ENCODE measurements at regions not wholly inside any gene's neighbourhood (a gene's known extent, or its start where the extent isn't known, plus 50 kb on each side); places are given as distances from the start of the nearest gene placed in this dataset.

DNA sequence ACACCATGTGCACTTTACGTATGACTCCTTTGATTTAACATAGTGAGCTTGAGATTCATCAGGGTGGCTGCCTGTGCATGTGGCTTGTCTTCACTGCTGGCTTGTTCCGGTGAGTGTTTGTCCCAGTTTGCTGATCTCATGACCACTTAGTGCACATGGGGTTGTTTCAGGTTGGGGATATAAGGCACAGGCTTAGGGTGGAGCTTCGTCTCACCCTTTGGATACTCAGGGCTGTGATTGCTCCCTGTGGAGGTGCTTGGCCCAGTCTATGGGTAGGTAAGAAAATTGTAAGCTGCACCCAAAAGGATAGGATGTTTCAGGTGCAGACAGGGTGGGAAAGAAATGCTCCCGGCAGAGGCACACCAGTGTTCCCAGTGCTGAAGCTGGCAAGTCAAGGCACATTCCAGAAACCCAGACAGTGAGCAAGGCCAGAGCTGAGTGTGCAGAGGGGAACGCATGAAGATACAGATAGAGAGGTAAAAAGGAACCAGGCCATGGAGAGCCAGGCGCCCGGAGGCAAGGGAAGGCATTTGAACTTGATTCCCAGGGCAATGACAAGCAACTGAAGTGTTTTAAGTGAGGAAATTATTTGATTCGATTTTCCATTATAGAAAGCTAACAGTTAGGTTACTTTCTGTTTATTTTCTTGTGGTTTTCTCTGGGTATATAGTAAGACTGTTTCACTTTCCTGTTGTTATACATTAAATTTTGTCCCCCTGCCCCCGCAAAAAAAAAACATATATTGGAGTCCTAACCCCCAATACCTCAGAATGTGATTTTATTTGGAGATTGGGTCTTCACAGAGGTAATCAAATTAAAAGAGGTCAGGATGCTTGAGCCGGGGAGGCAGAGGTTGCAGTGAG lies 289.8 kb upstream of the KLF6 start:
- DNase-seq (ENCODE audit: low read depth): peak; percentile 78

DNA sequence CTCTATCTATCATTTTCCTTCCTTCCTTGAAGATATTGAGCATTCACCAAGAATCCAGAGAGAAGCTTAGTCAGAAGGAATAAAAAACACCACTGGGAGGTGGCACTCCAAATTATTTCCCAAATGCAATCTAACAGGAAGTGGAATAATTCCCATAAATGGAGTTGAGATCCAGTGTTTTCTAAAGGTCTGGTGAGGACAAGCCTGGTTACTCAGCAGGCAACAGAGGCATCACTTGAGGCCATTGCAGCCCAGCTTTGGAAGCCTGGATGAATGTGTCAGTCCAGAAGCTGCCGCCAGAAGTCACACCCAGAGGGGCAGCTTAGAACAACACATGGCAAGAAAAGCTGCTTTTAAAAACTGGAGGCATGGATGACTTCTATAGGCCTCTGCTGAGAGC lies 288.9 kb upstream of the KLF6 start:
- DNase-seq (ENCODE audit: low read depth): peak; percentile 99

GRCh38 chr10:4070921-4071660 lies 286.1 kb upstream of the KLF6 start:
- DNase-seq (ENCODE audit: low read depth): peak; percentile 20

DNA sequence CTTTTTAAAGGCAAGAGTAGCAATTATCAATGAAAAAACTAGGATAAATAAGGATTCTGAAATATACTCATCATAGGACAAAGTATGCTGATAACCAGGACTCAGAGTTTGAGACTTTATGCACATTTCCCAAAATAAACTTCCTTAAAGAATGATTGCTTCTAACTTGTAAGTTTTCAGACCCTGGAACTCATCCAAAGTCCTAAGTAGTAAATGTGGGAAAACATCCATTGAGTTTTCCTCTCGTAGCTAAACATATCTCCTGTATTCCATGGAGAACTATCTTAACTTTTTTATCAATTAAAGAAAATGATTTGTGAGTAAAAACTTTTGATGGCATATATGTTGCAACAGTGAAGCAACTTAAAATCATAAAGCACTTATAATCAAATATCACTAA lies 285.2 kb upstream of the KLF6 start:
- DNase-seq (ENCODE audit: low read depth): peak; percentile 61

DNA sequence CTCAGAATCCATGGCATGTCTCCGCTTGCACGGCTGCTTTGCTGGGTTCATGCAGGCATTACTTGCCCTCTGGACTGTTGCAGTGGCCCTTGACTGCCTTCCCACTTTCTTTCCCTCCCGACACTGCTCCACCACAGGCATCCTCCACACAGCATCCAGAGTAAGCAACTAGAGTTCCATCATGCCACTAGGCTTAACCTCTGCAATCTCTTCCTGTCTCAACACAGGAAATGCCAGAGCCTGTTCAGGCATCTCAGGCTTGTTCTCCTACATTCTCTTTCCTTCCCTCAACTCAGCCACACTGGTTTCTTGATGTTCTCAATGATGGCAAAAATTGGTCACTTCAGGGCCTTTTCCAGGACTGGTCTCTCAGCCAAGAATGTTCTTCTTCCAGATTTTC lies 284.5 kb upstream of the KLF6 start:
- DNase-seq (ENCODE audit: low read depth): peak; percentile 97

DNA sequence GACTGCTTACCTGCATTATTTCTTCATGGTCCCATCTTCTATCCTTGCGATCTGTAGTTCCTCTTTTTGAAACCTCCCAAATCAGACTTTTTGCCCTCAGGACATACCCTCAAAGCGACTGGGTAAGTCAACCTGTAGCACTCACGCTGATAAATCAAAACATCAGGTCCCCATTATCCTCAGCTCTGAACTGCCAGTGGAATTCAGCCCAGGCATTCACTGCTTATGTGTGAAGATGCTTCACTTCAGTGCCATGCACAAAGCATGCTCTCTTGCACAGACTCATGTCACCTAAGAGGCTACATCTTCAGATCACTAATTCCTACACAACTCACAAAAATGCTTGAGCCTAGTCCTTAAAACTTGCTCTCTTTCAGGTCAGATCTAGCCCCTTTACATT lies 283.6 kb upstream of the KLF6 start:
- peak; percentile 57 for DNase-seq (ENCODE audit: low read depth)

- DNase-seq (ENCODE audit: low read depth): peak; percentile 93
Observed at GRCh38 chr10:4067931-4068561, 283.0 kb upstream of the KLF6 start.

DNA sequence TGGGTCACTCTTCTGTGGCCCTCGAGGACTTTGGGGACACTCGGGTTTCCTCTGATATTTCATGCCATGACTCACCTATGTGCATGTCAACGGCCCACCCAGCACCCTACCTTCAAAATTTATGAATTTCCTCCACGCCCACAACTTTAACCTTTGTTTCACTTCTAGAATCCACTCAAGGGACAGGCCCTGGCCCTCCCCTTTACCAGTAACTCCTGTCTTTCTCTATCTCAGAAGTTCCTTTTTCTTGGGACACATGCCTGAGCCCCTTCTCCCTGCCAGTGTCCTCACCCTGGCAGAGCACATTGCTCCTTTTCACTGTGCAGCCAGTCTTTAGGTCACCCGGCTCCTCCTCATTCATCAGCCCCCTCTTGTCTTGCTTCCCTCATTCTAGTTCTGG lies 282.5 kb upstream of the KLF6 start:
- no peak for DNase-seq (ENCODE audit: low read depth)

DNA sequence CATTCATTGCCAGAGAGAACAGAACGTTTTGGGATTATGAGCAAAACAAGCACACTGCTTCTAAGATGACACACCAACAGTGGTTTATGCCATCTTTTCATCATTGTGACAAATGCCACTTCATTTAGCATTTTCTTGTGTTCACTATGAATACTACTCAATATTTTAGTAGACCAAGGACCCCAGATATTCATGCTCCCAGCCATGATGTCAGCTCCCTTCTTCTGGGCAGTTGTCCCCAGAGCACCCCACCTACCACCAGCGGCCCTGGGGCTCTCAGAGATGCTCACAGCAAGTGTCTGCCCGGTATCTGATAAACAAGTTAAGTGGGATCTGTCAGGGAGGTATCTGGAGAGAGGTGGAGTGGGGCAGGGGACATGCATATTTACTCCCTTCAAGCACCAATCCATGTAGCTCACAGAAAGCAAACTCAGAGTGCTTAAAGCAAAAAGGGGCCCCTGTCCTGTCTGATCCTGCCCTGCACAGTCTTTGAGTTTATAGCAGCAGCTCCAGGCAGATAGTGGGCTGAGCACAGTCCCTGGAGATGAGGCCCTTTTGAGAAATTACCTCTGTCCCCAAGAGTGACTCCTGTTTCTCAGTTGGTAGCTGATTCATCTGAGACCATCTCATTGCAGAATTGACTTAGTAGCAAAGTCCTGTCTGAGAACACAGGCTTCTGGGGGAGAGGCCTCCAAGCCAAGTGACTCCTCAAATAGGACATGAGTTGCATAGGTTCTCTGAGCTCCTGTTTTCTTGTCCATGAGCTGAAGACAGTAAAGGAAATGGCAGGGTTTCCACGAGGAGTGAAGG lies 281.8 kb upstream of the KLF6 start:
- DNase-seq (ENCODE audit: low read depth): peak; percentile 15

DNA sequence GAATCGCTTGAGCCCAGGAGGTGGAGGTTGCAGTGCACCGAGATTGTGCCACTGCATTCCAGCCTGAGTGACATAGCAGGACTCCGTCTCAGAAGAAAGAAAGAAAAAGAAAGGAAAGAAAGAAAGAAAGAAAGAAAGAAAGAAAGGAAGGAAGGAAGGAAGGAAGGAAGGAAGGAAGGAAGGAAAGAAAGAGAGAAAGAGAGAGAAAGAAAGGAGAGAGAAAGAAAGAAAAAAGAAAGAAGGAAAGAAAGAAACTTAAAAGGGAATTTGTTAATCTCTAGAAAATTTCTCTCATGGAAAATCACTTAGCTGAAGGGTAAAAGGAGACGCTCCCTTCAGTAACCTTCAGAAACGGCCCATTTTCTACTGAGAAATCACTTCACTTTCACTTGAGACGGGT lies 279.5 kb upstream of the KLF6 start:
- no peak for DNase-seq (ENCODE audit: low read depth)

- DNase-seq (ENCODE audit: low read depth): no peak
Observed at GRCh38 chr10:4063717-4064116, 278.7 kb upstream of the KLF6 start.

DNA sequence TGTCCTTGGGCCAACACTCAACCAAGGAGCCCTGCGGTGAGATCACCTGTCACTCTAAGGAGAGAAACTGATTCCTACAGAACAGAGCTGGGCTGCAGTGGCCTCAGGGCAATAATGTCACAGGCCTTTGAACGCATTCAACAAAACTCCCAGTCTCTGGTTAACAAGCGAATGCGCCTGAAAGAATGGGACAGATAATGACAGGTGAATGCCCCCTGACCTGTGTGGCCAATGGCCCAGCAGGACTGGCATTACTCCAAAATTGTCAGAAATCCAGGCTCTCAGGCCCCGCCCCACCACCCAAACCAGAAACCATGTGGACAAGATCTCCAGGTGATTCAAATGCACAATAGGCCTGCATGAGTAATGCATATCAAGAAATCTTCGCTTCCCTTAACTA lies 277.7 kb upstream of the KLF6 start:
- no peak for DNase-seq (ENCODE audit: low read depth)

GRCh38 chr10:4062072-4062471 lies 277.1 kb upstream of the KLF6 start:
- peak; percentile 79 for DNase-seq (ENCODE audit: low read depth)

DNA sequence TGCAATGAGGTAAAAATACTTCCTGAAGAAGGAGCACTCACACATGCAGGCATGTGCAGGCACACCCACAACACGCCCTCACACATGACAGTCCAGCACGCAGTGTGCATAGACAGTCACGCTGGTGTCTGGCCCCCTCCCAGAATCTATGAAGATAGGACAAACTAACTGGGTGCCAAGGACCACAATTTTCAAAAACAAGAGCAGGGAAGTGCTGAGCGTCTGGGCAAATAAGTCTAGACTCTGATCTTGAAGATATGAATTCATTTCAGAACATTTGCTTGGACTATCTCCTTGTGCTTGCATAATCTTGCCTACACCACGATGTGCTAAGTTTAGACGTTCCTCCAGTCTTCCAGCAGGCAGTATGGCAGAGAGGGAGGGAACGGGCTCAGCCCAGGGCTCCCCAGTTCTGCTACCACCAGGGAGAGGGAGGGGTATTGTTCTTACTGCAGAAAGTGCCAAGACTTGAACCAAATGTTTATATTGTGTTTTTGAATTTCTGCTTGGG lies 276.5 kb upstream of the KLF6 start:
- DNase-seq (ENCODE audit: low read depth): peak; percentile 68

- DNase-seq (ENCODE audit: low read depth): no peak
Observed at GRCh38 chr10:4059471-4060138, 274.6 kb upstream of the KLF6 start.

DNA sequence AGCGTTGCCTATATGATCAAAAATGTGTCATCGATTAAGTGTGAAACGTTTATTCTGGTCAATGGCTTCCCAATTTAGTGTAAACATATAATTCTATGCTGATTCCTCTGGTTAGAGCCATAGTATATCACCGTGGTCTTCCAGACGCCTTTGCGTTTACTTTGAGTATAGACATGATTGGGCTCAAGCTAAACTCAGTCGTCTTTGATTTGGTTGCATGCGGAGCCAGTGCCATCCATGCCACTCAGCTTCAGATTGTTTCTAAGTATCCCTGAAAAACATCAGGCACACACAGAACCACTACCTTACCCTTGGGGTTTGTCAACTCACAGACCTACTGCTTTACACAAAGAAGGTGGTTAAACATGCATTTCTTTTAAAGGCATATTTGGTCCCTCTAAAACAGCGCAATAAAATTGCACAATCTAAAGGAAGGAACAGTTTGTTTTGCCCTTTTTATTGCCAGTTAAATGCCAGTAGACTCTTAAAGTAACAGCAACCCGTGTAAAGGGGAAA lies 273.6 kb upstream of the KLF6 start:
- peak; percentile 56 for DNase-seq (ENCODE audit: low read depth)

DNA sequence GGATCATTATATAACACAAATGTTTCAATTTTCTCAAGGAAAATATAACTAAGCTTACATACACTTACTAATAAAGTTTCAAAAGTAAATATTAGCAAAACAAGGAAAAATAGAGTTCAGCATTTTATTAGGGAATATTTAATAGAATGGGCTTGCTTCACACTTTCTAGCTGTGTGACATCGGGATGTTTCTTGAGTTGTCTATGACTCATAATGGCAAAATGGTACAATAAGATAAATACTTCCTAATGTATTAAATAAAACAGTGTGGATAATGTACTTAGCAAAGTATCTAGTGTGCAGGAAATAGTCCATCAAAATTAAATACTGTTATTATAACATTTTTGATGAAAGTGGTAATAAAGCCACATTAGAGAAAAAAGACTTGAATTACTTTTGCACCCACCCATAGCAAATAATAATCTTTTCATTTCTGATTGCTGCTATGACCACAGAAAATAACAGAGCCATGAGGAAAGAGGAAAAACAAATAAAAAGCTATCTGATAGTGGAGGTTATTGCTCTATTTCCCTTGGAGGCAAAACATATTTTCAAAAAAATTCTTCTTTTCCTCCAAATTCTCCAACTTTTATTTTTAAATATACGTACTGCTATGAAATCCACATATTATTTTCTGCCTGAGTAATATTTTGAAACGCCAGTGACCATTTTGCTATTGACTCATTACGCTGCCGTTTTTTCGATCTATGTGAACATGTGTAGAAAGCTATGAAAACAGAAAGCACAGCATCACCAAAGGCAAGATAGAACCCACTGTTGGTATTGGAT lies 272.9 kb upstream of the KLF6 start:
- DNase-seq (ENCODE audit: low read depth): peak; percentile 38

DNA sequence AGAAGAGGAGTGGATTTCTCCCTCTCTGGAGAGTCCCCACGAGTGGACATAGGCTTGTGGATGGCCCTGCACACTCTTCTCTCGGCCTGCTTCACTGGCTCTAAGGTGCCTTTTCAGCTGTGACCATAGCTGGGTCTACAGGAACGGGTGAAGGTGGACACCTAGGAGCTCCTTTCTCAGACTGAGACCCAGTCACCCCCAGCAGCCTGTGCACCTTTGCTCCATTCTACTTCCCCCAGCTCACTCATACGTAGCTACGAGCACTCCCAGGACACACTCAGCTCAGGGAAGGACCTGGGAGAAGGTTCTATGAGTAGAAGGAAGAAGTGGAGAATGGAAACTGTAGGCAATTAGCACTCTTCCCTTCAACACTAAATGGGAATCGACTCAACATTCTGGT lies 272.0 kb upstream of the KLF6 start:
- DNase-seq (ENCODE audit: low read depth): no peak

GRCh38 chr10:4054656-4055435 lies 269.8 kb upstream of the KLF6 start:
- no peak for DNase-seq (ENCODE audit: low read depth)

Measured in EH (cell line).